Parathyroid adenoma (tissue), 2 donors: ENCODE measurements at regions not wholly inside any gene's neighbourhood (a gene's known extent, or its start where the extent isn't known, plus 50 kb on each side); places are given as distances from the start of the nearest gene placed in this dataset.

Experiments used
- H2AFZ ChIP-seq: fragments of 300-600 bp; sonication (generic); one replicate; pipeline ENCODE4 v1.7.0; 2017; ENCODE audit warnings: antibody characterized with exemption, mild to moderate bottlenecking
- H3K27ac ChIP-seq: fragments of 300-600 bp; sonication (generic); one replicate; pipeline ENCODE4 v1.7.0; 2017
- H3K27me3 ChIP-seq: fragments of 300-600 bp; sonication (generic); one replicate; pipeline ENCODE4 v1.7.0; 2017; ENCODE audit warnings: low read length; ENCODE audit not compliant: control insufficient read depth, insufficient read depth
- H3K36me3 ChIP-seq: fragments of 300-600 bp; sonication (generic); one replicate; pipeline ENCODE4 v1.7.0; 2017; ENCODE audit warnings: low read length; ENCODE audit not compliant: control insufficient read depth, insufficient read depth
- H3K4me1 ChIP-seq: fragments of 300-600 bp; sonication (generic); one replicate; pipeline ENCODE4 v1.7.0; 2017; ENCODE audit warnings: control low read depth
- H3K4me2 ChIP-seq: fragments of 300-600 bp; sonication (generic); one replicate; pipeline ENCODE4 v1.7.0; 2017; ENCODE audit warnings: low read length
- H3K4me3 ChIP-seq: fragments of 300-600 bp; sonication (generic); one replicate; pipeline ENCODE4 v1.7.0; 2017; ENCODE audit warnings: low read depth, low read length
- H3K79me2 ChIP-seq: fragments of 300-600 bp; sonication (generic); one replicate; pipeline ENCODE4 v1.7.0; 2017; ENCODE audit warnings: control low read depth
- H3K9ac ChIP-seq: fragments of 300-600 bp; sonication (generic); one replicate; pipeline ENCODE4 v1.7.0; 2017; ENCODE audit warnings: mild to moderate bottlenecking
- H3K9me3 ChIP-seq: fragments of 300-600 bp; sonication (generic); one replicate; pipeline ENCODE4 v1.7.0; 2017; ENCODE audit warnings: low read length; ENCODE audit not compliant: control insufficient read depth
- TF ChIP-seq, protein P1 (sequence below): fragments of 300-600 bp; sonication (generic); IDR thresholded peaks from one replicate; pipeline ENCODE4 v1.7.0; 2017; ENCODE audit warnings: antibody characterized with exemption, mild to moderate bottlenecking
- donor health status: primary hyperparathyroidism.

DNA sequence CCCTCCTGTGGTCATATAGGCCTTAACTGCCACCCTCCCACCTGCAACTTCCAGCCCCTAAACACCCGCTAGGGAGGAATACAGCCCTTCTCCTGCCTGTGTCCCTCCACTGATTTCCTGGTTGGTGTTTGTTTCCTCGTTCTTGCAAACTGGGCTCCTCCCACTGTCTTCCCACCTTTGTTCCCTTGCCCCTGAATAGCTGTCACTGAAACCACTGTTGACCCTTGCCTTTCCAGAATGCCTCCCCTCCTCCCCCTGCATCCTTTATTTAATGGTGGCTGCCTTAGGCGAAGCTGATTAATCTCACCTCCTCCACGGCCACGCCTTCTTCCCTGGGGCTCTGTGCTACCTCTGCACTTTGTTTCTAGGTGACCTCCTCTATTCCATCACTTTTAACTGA is 626.7 kb downstream of the BNC2 start:
- Histone ChIP-seq H3K9me3 (no peaks in the 10 kb centered on the region), H3K4me2 (no peak overlapping the region), H3K4me1 (no peaks in the 10 kb centered on the region), H3K27ac (no peak overlapping the region), H3K9ac (no peak overlapping the region), H3K4me3 (no peak overlapping the region), H3K36me3 (no peaks in the 10 kb centered on the region), H3K27me3 (no peaks in the 10 kb centered on the region), H3K79me2 (no peaks in the 10 kb centered on the region), H2AFZ (no peak overlapping the region)
- TF ChIP-seq, protein P1, sequence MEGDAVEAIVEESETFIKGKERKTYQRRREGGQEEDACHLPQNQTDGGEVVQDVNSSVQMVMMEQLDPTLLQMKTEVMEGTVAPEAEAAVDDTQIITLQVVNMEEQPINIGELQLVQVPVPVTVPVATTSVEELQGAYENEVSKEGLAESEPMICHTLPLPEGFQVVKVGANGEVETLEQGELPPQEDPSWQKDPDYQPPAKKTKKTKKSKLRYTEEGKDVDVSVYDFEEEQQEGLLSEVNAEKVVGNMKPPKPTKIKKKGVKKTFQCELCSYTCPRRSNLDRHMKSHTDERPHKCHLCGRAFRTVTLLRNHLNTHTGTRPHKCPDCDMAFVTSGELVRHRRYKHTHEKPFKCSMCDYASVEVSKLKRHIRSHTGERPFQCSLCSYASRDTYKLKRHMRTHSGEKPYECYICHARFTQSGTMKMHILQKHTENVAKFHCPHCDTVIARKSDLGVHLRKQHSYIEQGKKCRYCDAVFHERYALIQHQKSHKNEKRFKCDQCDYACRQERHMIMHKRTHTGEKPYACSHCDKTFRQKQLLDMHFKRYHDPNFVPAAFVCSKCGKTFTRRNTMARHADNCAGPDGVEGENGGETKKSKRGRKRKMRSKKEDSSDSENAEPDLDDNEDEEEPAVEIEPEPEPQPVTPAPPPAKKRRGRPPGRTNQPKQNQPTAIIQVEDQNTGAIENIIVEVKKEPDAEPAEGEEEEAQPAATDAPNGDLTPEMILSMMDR = no peak

DNA sequence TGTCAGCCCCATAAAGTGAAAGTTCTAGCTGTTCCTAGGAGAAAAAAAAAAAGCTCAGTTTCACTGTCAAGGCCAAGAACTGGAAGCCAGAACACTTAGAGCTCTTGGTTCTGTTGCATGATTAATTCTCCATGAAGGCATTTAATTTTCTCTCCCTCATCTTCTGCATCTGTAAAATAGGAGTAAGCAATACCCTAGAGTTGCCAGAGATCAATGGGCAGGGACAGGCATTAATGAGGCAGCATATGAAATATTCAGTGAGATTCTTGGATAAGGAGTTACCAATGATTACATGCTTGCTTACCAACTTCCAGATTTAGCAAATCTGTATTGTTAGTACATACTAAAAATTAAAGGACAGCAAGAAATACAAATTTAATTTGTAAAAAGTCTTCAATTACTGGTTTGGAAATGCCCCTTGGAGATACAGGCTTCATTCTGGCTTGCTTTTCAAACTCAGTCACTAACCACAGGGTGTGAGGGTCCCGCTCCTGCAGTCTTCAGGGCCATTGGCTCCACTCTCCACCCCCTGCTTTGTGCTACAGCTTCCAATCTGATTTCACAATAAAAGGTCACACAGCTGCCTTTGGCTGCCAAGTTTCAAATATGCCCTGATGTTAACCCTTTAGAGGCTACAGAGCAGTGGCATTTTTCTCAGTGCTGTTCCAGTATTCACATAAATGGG is 624.6 kb downstream of the BNC2 start:
- Histone ChIP-seq H3K9ac (no peak overlapping the region), H3K27me3 (no peaks in the 10 kb centered on the region), H3K4me2 (no peak overlapping the region), H3K27ac (no peak overlapping the region), H3K36me3 (no peaks in the 10 kb centered on the region), H3K4me3 (no peak overlapping the region), H3K79me2 (no peaks in the 10 kb centered on the region), H3K9me3 (no peaks in the 10 kb centered on the region), H3K4me1 (no peaks in the 10 kb centered on the region), H2AFZ (no peak overlapping the region)
- TF ChIP-seq, protein P1 = no peak

DNA sequence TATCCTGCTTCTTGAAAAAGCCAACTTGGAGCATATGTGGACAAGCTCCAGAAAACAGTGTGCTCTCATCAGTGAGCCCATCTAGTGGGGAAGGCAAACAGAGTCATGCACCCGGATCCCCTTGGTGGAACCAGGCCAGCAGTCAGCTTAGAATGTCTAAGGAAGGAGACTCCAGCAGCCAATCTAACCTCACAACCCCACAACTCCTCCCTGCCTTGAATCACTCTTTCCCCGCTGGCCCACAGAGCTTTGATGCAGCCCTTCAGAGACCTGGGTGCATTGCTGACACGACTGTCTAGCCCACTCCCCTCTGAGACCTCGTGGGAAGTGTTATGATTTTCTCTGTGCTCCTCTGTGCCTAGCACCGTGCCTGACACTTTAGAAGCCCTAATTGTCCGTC is 623.7 kb downstream of the BNC2 start:
- Histone ChIP-seq H3K4me2 (no peak overlapping the region), H3K4me3 (no peak overlapping the region), H3K36me3 (no peaks in the 10 kb centered on the region), H3K27ac (no peak overlapping the region), H3K9ac (no peak overlapping the region), H3K9me3 (no peaks in the 10 kb centered on the region), H3K27me3 (no peaks in the 10 kb centered on the region), H2AFZ (no peak overlapping the region), H3K79me2 (no peaks in the 10 kb centered on the region), H3K4me1 (no peaks in the 10 kb centered on the region)
- TF ChIP-seq, protein P1 = no peak

DNA sequence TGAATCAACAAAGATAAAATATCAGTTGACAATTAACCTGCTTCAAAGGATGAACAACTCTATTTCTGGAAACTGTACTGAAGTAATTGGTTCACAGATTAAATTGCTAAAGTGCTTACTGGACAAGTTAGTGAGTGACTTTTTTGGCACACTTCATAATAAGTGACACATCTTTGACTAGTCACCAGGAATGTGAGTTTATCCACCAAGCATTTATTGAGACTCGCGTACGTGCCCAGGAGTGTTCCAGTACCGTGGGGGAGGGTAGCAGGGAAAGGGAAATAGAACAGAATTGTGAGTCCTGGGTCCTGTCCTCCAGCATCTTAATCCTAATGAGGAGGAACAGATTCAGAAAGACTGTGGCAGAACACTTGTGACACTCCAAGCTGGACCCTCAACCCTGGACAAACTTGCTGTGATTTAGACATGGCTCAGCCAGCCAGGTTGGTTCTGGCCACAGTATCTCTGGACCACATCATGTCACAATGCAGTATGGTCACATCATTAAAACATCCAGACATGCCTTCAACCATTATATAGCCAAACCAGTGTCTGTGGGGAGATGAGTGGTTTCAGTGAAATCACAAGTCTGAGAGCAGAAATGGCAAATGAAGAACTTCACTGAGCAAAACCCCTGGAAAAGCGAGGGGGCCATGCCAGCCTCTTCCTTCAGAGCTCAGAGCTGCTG is 623.1 kb downstream of the BNC2 start:
- Histone ChIP-seq H3K27me3 (no peaks in the 10 kb centered on the region), H3K4me3 (no peak overlapping the region), H2AFZ (no peak overlapping the region), H3K4me2 (no peak overlapping the region), H3K79me2 (no peaks in the 10 kb centered on the region), H3K4me1 (no peaks in the 10 kb centered on the region), H3K9me3 (no peaks in the 10 kb centered on the region), H3K36me3 (no peaks in the 10 kb centered on the region), H3K9ac (no peak overlapping the region), H3K27ac (no peak overlapping the region)
- TF ChIP-seq, protein P1 = no peak

DNA sequence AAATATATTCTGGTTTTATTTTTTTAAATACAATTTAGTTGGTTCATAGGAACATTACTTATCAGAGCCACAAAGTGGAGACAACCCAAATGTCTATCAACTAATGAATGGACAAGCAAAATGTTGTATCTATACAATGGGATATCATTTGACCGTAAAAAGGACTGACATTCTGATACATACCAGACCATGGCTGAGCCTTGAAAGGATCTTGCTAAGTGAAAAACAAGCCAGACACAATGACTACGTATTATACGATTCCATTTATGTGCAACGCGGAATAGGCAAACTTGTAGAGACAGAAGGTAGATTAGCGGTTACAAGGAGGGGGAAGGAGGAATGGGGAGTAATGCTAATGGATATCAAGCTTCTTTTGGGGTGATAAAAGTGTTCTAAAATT is 621.6 kb downstream of the BNC2 start:
- Histone ChIP-seq H3K4me1 (no peaks in the 10 kb centered on the region), H3K9ac (no peak overlapping the region), H3K4me2 (no peak overlapping the region), H3K27me3 (no peaks in the 10 kb centered on the region), H3K9me3 (no peaks in the 10 kb centered on the region), H3K36me3 (no peaks in the 10 kb centered on the region), H3K27ac (no peak overlapping the region), H3K79me2 (no peaks in the 10 kb centered on the region), H3K4me3 (no peak overlapping the region), H2AFZ (no peak overlapping the region)
- TF ChIP-seq, protein P1 = no peak
